Activated CD4-positive, alpha-beta T cell treated with anti-CD3 and anti-CD28 coated beads, Interleukin-2, amount 50 U/mL, for 24 hours (primary cell): ENCODE measurements at regions not wholly inside any gene's neighbourhood (a gene's known extent, or its start where the extent isn't known, plus 50 kb on each side); places are given as distances from the start of the nearest gene placed in this dataset.

Experiments
- DNase-seq, 2 donors: peaks; one replicate each; pipeline ENCODE4 v3.0.0-alpha.2; 2020; ENCODE audit warnings: low read depth in 1 of 2, low spot score in 1 of 2

DNA sequence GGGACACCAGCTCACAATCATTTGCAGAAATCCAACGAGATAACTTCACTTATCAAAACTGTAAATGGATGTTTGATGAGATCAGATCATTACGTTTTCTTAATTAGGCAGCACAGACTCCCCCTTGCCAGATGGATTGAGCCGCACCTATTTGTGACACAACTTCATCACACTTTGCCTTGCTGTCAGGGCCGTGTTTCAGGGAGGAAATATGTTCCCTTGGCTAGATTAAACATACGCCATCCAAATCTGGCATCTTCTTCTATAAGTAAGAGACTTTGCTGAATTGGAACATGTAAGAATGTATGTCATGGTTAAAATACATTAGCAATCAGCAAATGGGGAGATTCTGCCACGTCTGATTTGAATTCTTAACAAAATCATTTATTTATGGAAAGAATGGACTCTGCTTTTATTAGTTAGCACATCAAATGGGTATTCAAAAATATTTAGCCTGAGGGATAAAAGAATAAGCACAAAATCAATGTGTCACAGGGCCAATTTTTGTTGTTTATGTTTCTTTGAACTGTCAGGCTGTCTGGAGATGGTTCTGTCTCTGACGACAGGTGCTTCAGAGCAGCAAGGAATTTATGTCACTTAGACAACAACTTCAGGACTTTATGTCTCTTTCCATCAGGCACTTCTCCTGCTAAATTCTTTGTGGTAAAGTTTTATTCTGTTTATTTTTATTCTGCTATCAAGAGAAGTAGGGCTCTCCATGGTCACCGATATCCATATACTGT lies 326.1 kb upstream of the NCAM1 start:
- DNase-seq, result no peak

- no peak for DNase-seq
These were observed 324.1 kb upstream of the NCAM1 start for GRCh38 chr11:112637076-112637475.

DNA sequence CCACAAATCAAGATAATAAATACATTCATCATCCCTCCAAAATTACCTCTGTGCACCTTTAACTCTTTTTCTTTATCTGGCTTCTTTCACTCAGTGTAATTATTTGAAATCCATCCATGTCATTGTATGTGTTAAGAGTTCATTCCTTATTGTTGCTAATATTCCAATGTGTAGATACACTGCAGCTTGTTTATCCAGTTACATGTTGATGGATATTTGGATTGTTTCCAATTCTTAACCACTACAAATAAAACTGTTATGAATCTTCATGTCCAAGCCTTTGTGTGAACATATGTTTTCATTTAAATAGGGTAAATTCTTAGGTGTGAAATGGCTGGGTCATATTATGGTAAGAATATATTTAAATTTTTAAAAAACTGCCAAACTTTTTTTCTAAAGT lies 323.3 kb upstream of the NCAM1 start:
- DNase-seq, result no peak

DNA sequence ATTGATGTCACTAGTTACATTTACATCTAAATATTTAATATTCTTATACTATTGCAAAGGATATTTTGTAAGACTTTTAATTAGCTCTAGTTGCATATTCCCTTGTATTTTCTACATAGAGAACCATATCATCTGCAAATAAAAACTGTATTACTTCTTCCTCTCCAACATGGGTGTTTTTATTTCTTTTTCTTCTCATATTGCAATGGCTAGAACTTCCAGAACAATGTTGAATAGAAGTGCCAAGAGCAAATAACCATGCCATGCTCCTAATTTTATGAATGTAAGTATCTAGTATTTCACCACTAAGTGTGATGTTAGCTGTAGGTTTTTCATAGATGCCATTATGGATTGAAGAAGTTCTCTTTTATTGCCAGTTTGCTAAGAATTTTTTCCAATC lies 321.8 kb upstream of the NCAM1 start:
- DNase-seq, result no peak

DNA sequence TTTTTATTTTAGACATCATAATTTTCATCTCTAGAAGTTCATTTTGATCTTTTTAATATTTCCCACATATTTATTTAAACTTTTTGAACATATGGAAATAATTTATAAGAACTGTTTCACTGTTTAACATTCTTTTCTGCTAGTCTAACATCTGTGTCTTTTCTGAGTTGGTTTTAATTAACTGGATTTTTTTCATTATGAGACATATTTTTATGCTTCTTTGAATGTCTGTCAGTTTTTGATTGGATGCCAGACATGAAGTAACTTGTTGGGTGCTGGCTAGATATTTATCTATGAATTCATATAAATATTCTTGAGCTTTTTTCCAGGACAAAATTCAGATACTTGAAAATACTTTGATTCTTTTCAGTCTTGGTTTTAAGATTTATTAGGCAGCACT lies 317.8 kb upstream of the NCAM1 start:
- no peak for DNase-seq

DNA sequence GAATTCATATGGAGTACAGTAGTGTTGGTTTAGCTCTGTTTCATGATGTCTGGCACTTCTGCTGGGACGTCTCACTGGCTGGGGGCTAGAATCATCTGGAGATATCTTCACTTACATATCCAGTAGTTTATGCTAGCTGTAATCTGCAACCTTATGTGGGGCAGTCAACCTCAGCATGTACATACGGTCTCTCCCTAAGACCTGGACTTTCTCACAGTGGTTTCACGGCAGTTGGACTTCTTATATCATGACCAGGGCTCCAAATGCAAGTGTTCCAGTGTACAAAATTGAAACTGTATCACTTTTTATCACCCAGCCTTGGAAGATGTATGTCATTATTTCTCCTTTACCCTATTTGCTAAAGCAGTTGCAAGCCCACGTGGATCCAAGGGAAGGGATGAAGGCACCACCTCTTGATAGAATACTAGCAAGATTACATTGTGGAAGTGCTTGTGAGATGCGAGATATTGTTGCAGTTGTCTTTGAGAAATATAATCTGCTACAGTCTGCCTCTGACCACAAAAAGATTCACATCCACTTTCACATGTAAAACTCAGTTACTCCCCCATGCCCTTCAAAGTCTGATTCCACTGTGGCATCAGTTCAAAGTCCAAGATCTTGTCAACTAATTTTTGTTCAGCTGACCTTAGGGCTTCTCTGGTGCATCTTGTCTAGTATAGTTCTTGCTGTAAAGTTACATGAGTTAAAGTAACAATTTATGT lies 316.6 kb upstream of the NCAM1 start:
- no peak for DNase-seq

DNA sequence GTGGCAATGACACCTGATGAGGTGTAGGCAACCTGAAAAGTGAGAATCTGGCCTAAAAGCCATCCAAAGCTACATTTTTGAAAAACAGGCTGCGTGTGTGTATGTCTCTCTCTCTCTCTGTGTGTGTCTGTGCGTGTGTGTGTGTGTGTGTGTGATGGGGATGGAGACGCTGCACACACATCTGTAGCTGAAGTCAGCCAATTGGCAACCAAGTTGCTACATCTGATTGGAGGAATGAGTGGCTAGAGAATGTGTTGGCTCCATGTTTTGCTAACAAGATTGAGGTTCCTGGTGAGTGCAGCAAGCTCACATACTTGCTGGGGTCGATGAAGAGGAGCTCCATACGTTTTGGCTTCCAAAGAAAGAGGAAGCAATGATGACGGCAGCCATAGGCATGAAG lies 311.4 kb upstream of the NCAM1 start:
- no peak for DNase-seq

- no peak for DNase-seq
These were observed 310.7 kb upstream of the NCAM1 start for GRCh38 chr11:112650527-112650926.

- no peak for DNase-seq
These were observed 309.8 kb upstream of the NCAM1 start for GRCh38 chr11:112651386-112651785.

DNA sequence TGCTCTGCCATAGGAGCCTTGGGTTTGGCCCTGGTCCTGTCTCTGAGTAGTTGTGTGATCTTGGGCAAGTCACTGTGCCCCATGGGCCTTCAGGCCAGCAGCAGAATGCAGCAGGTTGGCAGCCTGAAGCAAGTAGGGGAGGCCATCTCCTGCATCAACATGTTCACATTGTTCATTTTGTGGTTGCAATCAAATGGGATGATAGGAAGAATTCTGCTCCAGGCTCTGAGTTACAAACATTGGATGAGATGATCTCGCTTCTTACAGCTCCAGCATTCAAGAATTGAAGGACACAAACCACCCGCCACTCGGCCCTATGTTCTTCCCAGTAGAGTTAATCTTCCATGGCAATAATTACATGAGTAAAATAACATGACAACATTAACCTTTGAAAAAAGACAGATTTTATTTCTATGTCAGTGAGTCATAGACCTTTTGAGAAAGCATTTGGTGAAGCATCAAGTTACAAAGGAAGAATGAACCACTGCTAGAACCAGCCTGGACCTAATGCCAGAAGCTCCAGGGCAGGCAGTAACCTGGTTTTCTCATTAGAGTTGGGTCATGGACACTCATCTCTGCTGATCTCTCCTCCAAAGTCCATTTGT lies 308.3 kb upstream of the NCAM1 start:
- DNase-seq, result no peak

GRCh38 chr11:112655371-112655770 lies 305.8 kb upstream of the NCAM1 start:
- no peak for DNase-seq

DNA sequence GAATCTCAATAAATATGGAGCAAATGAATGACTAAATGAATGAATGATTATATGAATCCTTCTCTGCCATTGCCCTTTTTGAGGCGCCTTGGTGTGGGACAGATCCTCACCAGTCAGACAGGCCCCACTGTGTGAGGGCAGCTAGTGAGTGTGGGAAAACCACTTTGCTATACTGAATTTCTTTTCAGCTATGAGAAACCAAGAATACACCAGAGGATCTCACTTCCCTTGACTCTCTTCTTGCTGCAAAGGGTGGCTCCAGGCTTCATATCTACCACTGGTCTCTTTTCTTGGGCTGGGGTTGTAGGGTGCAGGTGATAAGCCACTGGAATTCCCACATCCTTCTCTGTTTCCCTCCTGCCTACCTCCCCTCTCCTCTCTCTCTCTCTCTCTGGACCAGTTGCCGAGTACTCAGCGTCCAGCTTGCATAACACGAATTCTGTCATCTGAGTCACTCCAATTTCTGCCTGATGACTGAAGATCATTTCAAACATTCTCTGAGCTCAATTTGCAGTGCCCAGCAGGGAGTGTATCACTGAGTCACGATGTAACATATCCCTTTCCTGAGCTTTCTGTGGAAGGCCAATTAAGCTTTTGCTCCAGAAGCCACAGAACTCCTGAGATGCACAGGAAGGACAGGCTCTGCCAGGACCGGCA lies 304.3 kb upstream of the NCAM1 start:
- DNase-seq, result no peak

- no peak for DNase-seq
These were observed 302.8 kb upstream of the NCAM1 start for GRCh38 chr11:112658431-112658878.

GRCh38 chr11:112661146-112661545 lies 300.1 kb upstream of the NCAM1 start:
- no peak for DNase-seq

- DNase-seq, result no peak
These were observed 299.6 kb upstream of the NCAM1 start for GRCh38 chr11:112661571-112661970.

- DNase-seq, result no peak
These were observed 298.7 kb upstream of the NCAM1 start for GRCh38 chr11:112662554-112662953.

DNA sequence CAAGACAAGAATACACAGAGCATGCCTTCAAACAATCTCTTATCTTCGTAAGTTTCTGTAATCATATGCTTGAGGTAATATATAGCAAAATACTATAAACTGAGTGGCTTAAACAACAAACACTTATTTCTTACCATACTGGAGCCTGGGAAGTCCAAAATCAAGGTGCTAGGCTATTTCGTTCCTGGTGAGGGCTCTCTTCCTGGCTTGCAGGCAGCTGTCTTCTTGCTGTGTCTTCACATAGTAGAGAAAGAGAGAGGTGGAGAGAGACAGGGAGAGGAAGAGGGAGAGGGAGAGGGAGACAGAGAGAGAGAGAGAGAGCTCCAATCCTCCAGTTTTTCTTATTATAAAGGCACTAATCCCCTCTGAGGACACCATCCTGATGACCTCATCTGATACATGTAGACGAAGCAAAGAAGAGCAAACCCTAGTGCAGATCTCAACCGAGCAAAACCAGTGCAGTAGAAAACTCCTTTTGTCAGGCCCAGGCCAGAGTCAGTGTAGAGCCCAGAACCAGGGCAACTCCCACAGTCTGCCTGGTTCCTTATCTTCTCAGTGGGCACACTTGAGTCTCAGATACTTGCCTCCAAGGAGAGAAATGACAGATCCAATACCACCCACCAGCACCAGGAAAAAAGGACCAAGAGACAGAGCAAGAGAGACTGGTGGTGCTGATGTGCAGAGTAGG lies 297.1 kb upstream of the NCAM1 start:
- no peak for DNase-seq

DNA sequence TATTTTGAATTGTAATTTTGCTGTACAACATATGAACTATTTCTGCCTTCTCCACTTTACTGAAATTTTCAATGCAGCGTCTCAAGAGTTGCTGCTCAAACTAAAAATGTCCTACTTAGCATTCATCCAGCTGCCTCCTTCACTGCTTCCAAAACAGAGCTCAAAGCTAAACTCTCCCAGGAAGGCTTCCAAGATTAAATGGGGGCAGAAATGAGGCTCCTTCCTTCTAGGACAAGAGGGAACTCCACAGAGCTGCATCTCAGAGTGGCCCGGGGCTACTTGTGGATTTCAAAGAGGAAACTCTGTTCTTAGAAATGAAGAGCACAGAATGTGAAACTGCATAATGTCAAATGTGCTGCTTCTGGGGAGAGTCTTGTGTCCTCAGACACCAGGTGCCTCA lies 295.9 kb upstream of the NCAM1 start:
- DNase-seq, result no peak

DNA sequence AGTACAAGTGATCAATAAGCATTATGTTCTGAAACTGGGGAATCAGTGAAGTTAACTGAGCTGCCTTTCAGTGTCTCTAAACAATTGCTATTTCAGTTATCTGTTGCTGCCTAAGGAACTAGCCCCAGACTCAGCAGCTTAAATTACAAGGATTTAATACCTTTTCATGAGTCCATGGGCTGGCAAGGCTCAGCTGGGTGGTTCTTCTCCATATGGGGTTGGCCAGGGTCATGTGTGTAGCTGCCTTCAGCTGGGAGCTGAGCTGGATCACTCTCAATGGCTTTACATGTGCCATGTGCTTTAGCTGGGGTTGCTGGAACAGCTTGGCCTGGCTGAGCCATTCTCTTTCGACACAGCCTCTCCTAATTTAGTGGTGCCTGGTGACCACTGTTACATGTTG lies 295.0 kb upstream of the NCAM1 start:
- no peak for DNase-seq

- no peak for DNase-seq
These were observed 290.2 kb upstream of the NCAM1 start for GRCh38 chr11:112670806-112671570.
